Spleen (tissue), 11 donors: ENCODE measurements at regions not wholly inside any gene's neighbourhood (a gene's known extent, or its start where the extent isn't known, plus 50 kb on each side); places are given as distances from the start of the nearest gene placed in this dataset.

Source experiments
- DNase-seq: peaks from one replicate; pipeline ENCODE4 v3.0.0-alpha.2; 2020
- H3K27ac ChIP-seq, 8 donors: fragments of 200-600 bp; sonication (generic) in 7 of 8; 1 replicate in 4 of 8; 2 replicates in 4 of 8; pipeline versions ENCODE4 v1.5.0 to v1.8.0; 2016 to 2021; ENCODE audit warnings: inconsistent platforms in 4 of 8, mild to moderate bottlenecking in 4 of 8, moderate library complexity in 1 of 8
- H3K27me3 ChIP-seq, 7 donors: fragments of 200-600 bp; sonication (generic) in 6 of 7; replicated peaks in 1 of 7; 1 replicate in 4 of 7; 2 replicates in 3 of 7; pipeline versions ENCODE4 v1.5.0 to v1.8.0; 2016 to 2021; ENCODE audit warnings: inconsistent platforms in 3 of 7, mild to moderate bottlenecking in 1 of 7
- H3K36me3 ChIP-seq, 6 donors: fragments of 200-600 bp; sonication (generic) in 5 of 6; 1 replicate in 4 of 6; 2 replicates in 2 of 6; pipeline versions ENCODE4 v1.5.0 to v1.8.0; 2016 to 2021; ENCODE audit warnings: inconsistent platforms in 2 of 6
- H3K4me1 ChIP-seq, 6 donors: fragments of 200-600 bp; sonication (generic) in 5 of 6; 1 replicate in 3 of 6; 2 replicates in 3 of 6; pipeline versions ENCODE4 v1.5.0 to v1.8.0; 2016 to 2021; ENCODE audit warnings: inconsistent platforms in 3 of 6
- H3K4me3 ChIP-seq, 8 donors: fragments of 200-600 bp; sonication (generic) in 7 of 8; 1 replicate in 4 of 8; 2 replicates in 4 of 8; pipeline versions ENCODE4 v1.5.0 to v1.8.0; 2016 to 2021; ENCODE audit warnings: inconsistent platforms in 4 of 8, mild to moderate bottlenecking in 4 of 8, moderate library complexity in 2 of 8
- H3K9me3 ChIP-seq, 8 donors: fragments of 200-600 bp; sonication (generic) in 7 of 8; 1 replicate in 4 of 8; 2 replicates in 4 of 8; pipeline versions ENCODE4 v1.5.0 to v1.8.0; 2016 to 2021; ENCODE audit warnings: inconsistent platforms in 4 of 8
- CTCF ChIP-seq, 11 experiments: fragments of 200-600 bp in 7 of 11; fragments of 450-650 bp in 4 of 11; sonication (generic) in 4 of 11; IDR thresholded peaks in 8 of 11; conservative IDR thresholded peaks in 3 of 11; 1 replicate in 7 of 11; 2 replicates in 4 of 11; pipeline versions ENCODE4 v1.4.0 to v1.8.0; 2016 to 2021; ENCODE audit warnings: antibody characterized with exemption in 11 of 11, inconsistent platforms in 4 of 11, mild to moderate bottlenecking in 1 of 11
- POLR2A ChIP-seq, 3 donors: fragments of 450-650 bp; IDR thresholded peaks; one replicate each; pipeline ENCODE4 v1.5.1; 2017; ENCODE audit warnings: antibody characterized with exemption in 3 of 3, mild to moderate bottlenecking in 1 of 3
- POLR2AphosphoS5 ChIP-seq, 3 donors: sonication (generic); formaldehyde crosslinking; IDR thresholded peaks; one replicate each; pipeline ENCODE4 v1.5.1; 2017; ENCODE audit warnings: antibody characterized with exemption in 3 of 3
- WGBS, 5 donors: extraction: QIAGEN DNeasy Blood & Tissue Kit in 3 of 5; methylation state at CpG; one replicate each; pipeline versions ENCODE4 v1.1.5 to v1.1.7; 2013 to 2018; 5-methylcytosine and 5-hydroxymethylcytosine counted together
- intact Hi-C: fragments of 100-400 bp; cut with DNase I; formaldehyde crosslinking; loops from one replicate; pipeline ENCODE4 v1.15.0; 2023; ENCODE audit warnings: low total_unique reads
- donor health status: healthy with polysubstance abuse.
- donor health status: DM: no; HTN: no; CAD: no; lungs with moderate emphysema.
- donor health status: DM: no; HTN: no; CAD: no.
- donor health status: Bipolar disorder and iron deficiency.
- donor health status: healthy.
- donor health status: DM: no; HTN: no; CAD: no.
- donor health status: DM: yes; HTN: yes; CAD: no.

GRCh38 chr9:29648132-29648531 is 2074.9 kb upstream of the C9orf72 start:
- no peak for DNase-seq
- no peak overlapping the region for H3K27ac ChIP-seq
- intact Hi-C loops: no loop called here
- no peaks in the 10 kb centered on the region for H3K4me1 ChIP-seq
- H3K9me3 ChIP-seq: no peaks in the 10 kb centered on the region
- H3K4me3 ChIP-seq: no peak overlapping the region
- no peaks in the 10 kb centered on the region for H3K36me3 ChIP-seq
- H3K27me3 ChIP-seq: no peaks in the 10 kb centered on the region
- TF ChIP-seq POLR2AphosphoS5 (IDR thresholded peaks at IDR 0.05) (no peak), CTCF (IDR thresholded peaks at IDR 0.05 in 8 of 11, conservative IDR thresholded peaks at IDR 0.05 in 3 of 11) (no peak), POLR2A (IDR thresholded peaks at IDR 0.05) (no peak)

GRCh38 chr9:29648601-29649000 is 2075.3 kb upstream of the C9orf72 start:
- TF ChIP-seq POLR2A (IDR thresholded peaks at IDR 0.05) (no peak), POLR2AphosphoS5 (IDR thresholded peaks at IDR 0.05) (no peak)
- H3K27me3 ChIP-seq: no peaks in the 10 kb centered on the region
- H3K4me3 ChIP-seq: no peak overlapping the region
- H3K9me3 ChIP-seq: no peaks in the 10 kb centered on the region
- H3K36me3 ChIP-seq: no peaks in the 10 kb centered on the region
- no peak for DNase-seq
- H3K4me1 ChIP-seq: no peaks in the 10 kb centered on the region
- intact Hi-C loops: no loop called here
- H3K27ac ChIP-seq: no peak overlapping the region

GRCh38 chr9:29656641-29657406 is 2083.5 kb upstream of the C9orf72 start:
- 75 to 90% (median 83%) methylated on average over 4 to 7 of the region's 7 CpGs for WGBS, 5 donors
- Histone ChIP-seq H3K27ac (no peak overlapping the region), H3K4me3 (no peak overlapping the region), H3K27me3 (no peaks in the 10 kb centered on the region), H3K9me3 (no peaks in the 10 kb centered on the region), H3K36me3 (no peaks in the 10 kb centered on the region), H3K4me1 (no peaks in the 10 kb centered on the region)
- intact Hi-C loops: no loop called here
- no peak for DNase-seq
- no peak for TF ChIP-seq CTCF (IDR thresholded peaks at IDR 0.05 in 8 of 11, conservative IDR thresholded peaks at IDR 0.05 in 3 of 11)
- TF ChIP-seq POLR2AphosphoS5 (IDR thresholded peaks at IDR 0.05): no peak
- TF ChIP-seq POLR2A (IDR thresholded peaks at IDR 0.05): no peak

GRCh38 chr9:29657821-29658220 is 2084.5 kb upstream of the C9orf72 start:
- Histone ChIP-seq H3K27ac (no peak overlapping the region), H3K4me3 (no peak overlapping the region), H3K27me3 (no peaks in the 10 kb centered on the region), H3K36me3 (no peaks in the 10 kb centered on the region), H3K4me1 (no peaks in the 10 kb centered on the region), H3K9me3 (no peaks in the 10 kb centered on the region)
- intact Hi-C loops: no loop called here
- 86 to 99% (median 92%) methylated on average over 7 of the region's 7 CpGs for WGBS, 5 donors
- no peak for DNase-seq
- no peak for TF ChIP-seq CTCF (IDR thresholded peaks at IDR 0.05 in 8 of 11, conservative IDR thresholded peaks at IDR 0.05 in 3 of 11)
- no peak for TF ChIP-seq POLR2AphosphoS5 (IDR thresholded peaks at IDR 0.05)
- TF ChIP-seq POLR2A (IDR thresholded peaks at IDR 0.05): no peak
